Mesendoderm (in vitro differentiated cells): ENCODE measurements at regions not wholly inside any gene's neighbourhood (a gene's known extent, or its start where the extent isn't known, plus 50 kb on each side); places are given as distances from the start of the nearest gene placed in this dataset.

Source experiments
- DNase-seq: peaks from one replicate; pipeline ENCODE4 v3.0.0; 2013
- H2AK5ac ChIP-seq: 2 replicates; pipeline ENCODE4 v1.6.1; 2013; ENCODE audit warnings: low read length, inconsistent platforms
- H2BK120ac ChIP-seq: 2 replicates; pipeline ENCODE4 v1.6.1; 2013; ENCODE audit warnings: low read depth, mild to moderate bottlenecking, low read length, moderate library complexity, mixed read lengths
- H2BK15ac ChIP-seq: replicated peaks from 2 replicates; pipeline ENCODE4 v1.6.1; 2013; ENCODE audit warnings: low read depth, mild to moderate bottlenecking, moderate library complexity
- H2BK5ac ChIP-seq: 2 replicates; pipeline ENCODE4 v1.6.1; 2013; ENCODE audit warnings: low read length, inconsistent platforms
- H3K18ac ChIP-seq: 2 replicates; pipeline ENCODE4 v1.6.1; 2013; ENCODE audit warnings: mild to moderate bottlenecking, low read length, mixed read lengths
- H3K23ac ChIP-seq: one replicate; pipeline ENCODE4 v1.6.1; 2013; ENCODE audit warnings: low read length
- H3K27ac ChIP-seq: 2 replicates; pipeline ENCODE4 v1.5.1; 2013; ENCODE audit warnings: low read depth, mild to moderate bottlenecking, inconsistent platforms, low read length, moderate library complexity
- H3K27me3 ChIP-seq: 2 replicates; pipeline ENCODE4 v1.6.1; 2013; ENCODE audit warnings: low read length, control low read depth, mild to moderate bottlenecking, inconsistent platforms; ENCODE audit not compliant: insufficient read depth, poor library complexity
- H3K36me3 ChIP-seq: 2 replicates; pipeline ENCODE4 v1.6.1; 2013; ENCODE audit warnings: low read length, inconsistent platforms; ENCODE audit not compliant: control insufficient read depth, insufficient read depth
- H3K4ac ChIP-seq: one replicate; pipeline ENCODE4 v1.6.1; 2013; ENCODE audit warnings: low read depth, mild to moderate bottlenecking, low read length, moderate library complexity
- H3K4me1 ChIP-seq: 2 replicates; pipeline ENCODE4 v1.6.1; 2013; ENCODE audit warnings: low read depth, low read length, inconsistent platforms; ENCODE audit not compliant: control insufficient read depth
- H3K4me2 ChIP-seq: 2 replicates; pipeline ENCODE4 v1.6.1; 2013; ENCODE audit warnings: low read length
- H3K4me3 ChIP-seq: 2 replicates; pipeline ENCODE4 v1.5.1; 2013; ENCODE audit warnings: mild to moderate bottlenecking, low read length
- H3K56ac ChIP-seq: one replicate; pipeline ENCODE4 v1.6.1; 2013; ENCODE audit warnings: low read length
- H3K79me1 ChIP-seq: 2 replicates; pipeline ENCODE4 v1.6.1; 2013; ENCODE audit warnings: low read length, inconsistent platforms
- H3K79me2 ChIP-seq: 2 replicates; pipeline ENCODE4 v1.6.1; 2013; ENCODE audit warnings: mild to moderate bottlenecking, low read length; ENCODE audit not compliant: control insufficient read depth, insufficient read depth
- H3K9ac ChIP-seq: 2 replicates; pipeline ENCODE4 v1.6.1; 2013; ENCODE audit warnings: low read length, inconsistent platforms
- H4K5ac ChIP-seq: one replicate; pipeline ENCODE4 v1.6.1; 2013; ENCODE audit warnings: low read length
- H4K8ac ChIP-seq: one replicate; pipeline ENCODE4 v1.6.1; 2013; ENCODE audit warnings: low read depth, mild to moderate bottlenecking, control low read depth, low read length, moderate library complexity
- WGBS: extraction: QIAGEN DNeasy Blood & Tissue Kit; methylation state at CpG from one replicate; pipeline ENCODE4 v1.1.7; 2013; ENCODE audit warnings: low lambda C conversion rate, missing lambda C conversion rate; ENCODE audit not compliant: insufficient coverage; ENCODE audit errors: extremely low coverage; 5-methylcytosine and 5-hydroxymethylcytosine counted together

- Histone ChIP-seq H3K4me1 (no peaks in the 10 kb centered on the region), H3K79me2 (no peaks in the 10 kb centered on the region), H3K27ac (no peak overlapping the region), H2BK120ac (no peak overlapping the region), H2AK5ac (no peak overlapping the region), H3K4me3 (no peak overlapping the region), H2BK5ac (no peak overlapping the region), H3K4me2 (no peak overlapping the region), H4K8ac (no peak overlapping the region), H3K4ac (no peak overlapping the region), H3K23ac (no peak overlapping the region), H3K79me1 (no peaks in the 10 kb centered on the region), H2BK15ac (no peak overlapping the region), H3K27me3 (no peaks in the 10 kb centered on the region), H3K56ac (no peak overlapping the region), H3K18ac (no peak overlapping the region), H3K9ac (no peak overlapping the region), H4K5ac (no peak overlapping the region), H3K36me3 (no peaks in the 10 kb centered on the region)
- no CpG with 5 or more reads among the region's 7 CpGs for WGBS
- DNase-seq: no peak
These were observed 76.2 kb downstream of the ARL6IP4 start for GRCh38 chr12:123056709-123057108.

DNA sequence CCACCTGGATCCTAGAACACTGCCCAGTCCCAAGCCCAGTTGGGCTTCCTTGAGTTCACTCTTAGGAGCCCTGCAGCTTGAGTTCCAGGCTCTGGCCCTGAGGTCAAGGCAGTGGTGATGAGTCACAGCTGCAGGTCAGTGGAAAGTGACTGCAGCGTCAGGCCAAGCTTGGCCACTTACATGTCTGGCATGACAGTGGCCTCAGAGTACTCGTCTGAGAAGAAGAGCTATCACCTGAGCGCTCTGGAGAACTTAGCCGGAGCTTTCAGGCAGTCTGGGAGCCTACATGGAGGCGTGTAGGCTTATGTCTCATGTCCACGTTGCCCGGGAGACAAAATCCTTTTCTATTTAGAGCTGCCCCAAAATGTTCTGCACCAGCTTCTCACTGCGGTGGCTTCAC is 75.6 kb downstream of the ARL6IP4 start:
- H3K9ac ChIP-seq: no peak overlapping the region
- H3K4me3 ChIP-seq: no peak overlapping the region
- no peaks in the 10 kb centered on the region for H3K27me3 ChIP-seq
- no peak for DNase-seq
- H3K23ac ChIP-seq: no peak overlapping the region
- H3K36me3 ChIP-seq: no peaks in the 10 kb centered on the region
- no peak overlapping the region for H2BK120ac ChIP-seq
- H3K18ac ChIP-seq: no peak overlapping the region
- H3K4me1 ChIP-seq: no peaks in the 10 kb centered on the region
- H2BK5ac ChIP-seq: no peak overlapping the region
- H3K79me1 ChIP-seq: no peaks in the 10 kb centered on the region
- no peak overlapping the region for H3K4me2 ChIP-seq
- no peak overlapping the region for H3K27ac ChIP-seq
- no peak overlapping the region for H3K56ac ChIP-seq
- H2BK15ac ChIP-seq: no peak overlapping the region
- H4K5ac ChIP-seq: no peak overlapping the region
- no peaks in the 10 kb centered on the region for H3K79me2 ChIP-seq
- no peak overlapping the region for H4K8ac ChIP-seq
- no peak overlapping the region for H3K4ac ChIP-seq
- H2AK5ac ChIP-seq: no peak overlapping the region
- no CpG with 5 or more reads among the region's 8 CpGs for WGBS

- Histone ChIP-seq H4K5ac (no peak overlapping the region), H3K27ac (no peak overlapping the region), H3K36me3 (no peaks in the 10 kb centered on the region), H3K4me1 (no peaks in the 10 kb centered on the region), H3K4ac (no peak overlapping the region), H3K79me1 (no peaks in the 10 kb centered on the region), H3K27me3 (no peaks in the 10 kb centered on the region), H2BK5ac (no peak overlapping the region), H3K9ac (no peak overlapping the region), H3K23ac (no peak overlapping the region), H3K79me2 (no peaks in the 10 kb centered on the region), H2BK15ac (no peak overlapping the region), H4K8ac (no peak overlapping the region), H2AK5ac (no peak overlapping the region), H3K56ac (no peak overlapping the region), H3K4me2 (no peak overlapping the region), H3K4me3 (no peak overlapping the region), H3K18ac (no peak overlapping the region), H2BK120ac (no peak overlapping the region)
- WGBS: no CpG with 5 or more reads among the region's 8 CpGs
- no peak for DNase-seq
These were observed 74.8 kb downstream of the ARL6IP4 start for GRCh38 chr12:123055281-123055766.

DNA sequence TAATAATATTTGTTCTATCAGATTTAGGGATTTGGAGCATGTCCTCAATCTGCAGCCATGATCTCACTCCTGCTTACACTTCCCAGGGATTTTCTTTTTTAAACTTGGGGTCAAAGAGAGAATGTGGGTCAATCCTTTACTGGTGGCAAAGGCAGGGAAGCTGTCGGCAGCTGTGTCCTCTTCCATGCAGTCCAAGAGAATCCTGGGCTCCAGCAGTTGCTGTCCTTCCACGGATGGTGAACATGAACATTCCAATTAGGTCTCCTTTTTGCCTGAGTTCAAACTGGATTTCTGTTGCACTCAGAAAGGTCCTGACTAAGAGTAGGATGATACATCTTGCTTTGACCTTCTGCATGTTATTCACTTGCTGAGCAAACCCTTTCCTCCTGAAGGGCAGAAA is 73.9 kb downstream of the ARL6IP4 start:
- Histone ChIP-seq H2AK5ac (no peak overlapping the region), H3K4me1 (peaks cover 2% of the 10 kb centered on the region)
- WGBS: no CpG with 5 or more reads among the region's 2 CpGs

DNA sequence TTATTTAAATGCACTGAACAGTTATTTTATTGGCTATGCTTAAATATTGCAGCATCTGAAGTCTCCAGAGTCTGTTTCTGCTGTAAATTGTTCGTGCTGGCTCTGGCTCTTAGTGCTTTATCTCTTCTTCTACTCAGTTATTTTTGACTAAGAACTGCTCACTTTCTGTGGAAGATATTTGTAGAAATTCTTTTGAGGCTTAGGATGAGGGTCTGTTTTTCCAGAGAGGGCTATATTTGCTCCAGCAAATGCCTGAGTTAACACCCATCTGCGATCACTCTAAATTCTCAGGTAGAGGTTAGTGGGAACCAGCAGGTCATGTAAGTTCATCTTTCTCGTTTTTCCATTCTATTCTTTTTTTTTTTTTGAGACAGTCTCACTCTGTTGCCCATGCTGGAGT is 71.1 kb downstream of the ARL6IP4 start:
- H3K36me3 ChIP-seq: no peaks in the 10 kb centered on the region
- H3K56ac ChIP-seq: no peak overlapping the region
- H3K9ac ChIP-seq: no peak overlapping the region
- peaks cover 5% of the 10 kb centered on the region for H3K4me1 ChIP-seq
- no peak overlapping the region for H2AK5ac ChIP-seq
- no peak overlapping the region for H4K5ac ChIP-seq
- H3K79me1 ChIP-seq: no peaks in the 10 kb centered on the region
- H3K23ac ChIP-seq: no peak overlapping the region
- H3K27ac ChIP-seq: no peak overlapping the region
- H3K4me3 ChIP-seq: no peak overlapping the region
- no peak overlapping the region for H3K4me2 ChIP-seq
- H3K79me2 ChIP-seq: no peaks in the 10 kb centered on the region
- H2BK15ac ChIP-seq: no peak overlapping the region
- no peak overlapping the region for H4K8ac ChIP-seq
- WGBS: no CpG with 5 or more reads among the region's 3 CpGs
- no peaks in the 10 kb centered on the region for H3K27me3 ChIP-seq
- no peak overlapping the region for H2BK5ac ChIP-seq
- H3K4ac ChIP-seq: no peak overlapping the region
- DNase-seq: no peak
- no peak overlapping the region for H3K18ac ChIP-seq
- no peak overlapping the region for H2BK120ac ChIP-seq

More for the DNA sequence above, 73.9 kb downstream of the ARL6IP4 start:
- Histone ChIP-seq H4K8ac (no peak overlapping the region), H3K9ac (no peak overlapping the region), H3K27me3 (no peaks in the 10 kb centered on the region), H3K4me2 (no peak overlapping the region), H3K23ac (no peak overlapping the region), H2BK15ac (no peak overlapping the region), H2BK120ac (no peak overlapping the region), H3K56ac (no peak overlapping the region), H3K36me3 (no peaks in the 10 kb centered on the region), H3K18ac (no peak overlapping the region), H2BK5ac (no peak overlapping the region), H3K79me1 (no peaks in the 10 kb centered on the region), H3K4ac (no peak overlapping the region), H4K5ac (no peak overlapping the region), H3K27ac (no peak overlapping the region), H3K79me2 (no peaks in the 10 kb centered on the region), H3K4me3 (no peak overlapping the region)
- no peak for DNase-seq

DNA sequence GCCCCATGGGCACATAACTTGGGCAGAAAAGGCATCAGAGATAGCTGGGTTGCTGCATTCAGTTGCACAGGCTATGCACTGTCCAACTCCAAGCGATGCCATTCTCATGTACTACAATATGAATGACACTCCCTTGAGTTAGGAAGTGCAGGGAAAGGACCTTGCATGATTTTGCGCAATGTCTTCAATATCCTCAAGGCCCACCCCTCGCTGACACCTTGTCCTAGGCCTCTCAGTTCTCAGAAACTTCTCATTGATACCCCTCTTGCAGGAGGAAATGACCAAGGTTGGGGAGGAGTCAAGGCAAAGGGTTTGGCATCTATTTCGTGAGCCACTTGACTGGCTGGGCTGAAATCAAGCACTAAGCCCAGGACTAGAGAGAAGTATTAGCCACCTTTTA is 70.4 kb downstream of the ARL6IP4 start:
- Histone ChIP-seq H2BK15ac (no peak overlapping the region), H3K56ac (no peak overlapping the region), H4K5ac (no peak overlapping the region), H2BK120ac (no peak overlapping the region), H3K18ac (no peak overlapping the region), H3K79me2 (no peaks in the 10 kb centered on the region), H3K4me1 (peaks cover 5% of the 10 kb centered on the region), H3K27ac (no peak overlapping the region), H3K4ac (no peak overlapping the region), H4K8ac (no peak overlapping the region), H3K4me2 (no peak overlapping the region), H3K36me3 (no peaks in the 10 kb centered on the region), H2BK5ac (no peak overlapping the region), H3K9ac (no peak overlapping the region), H3K79me1 (no peaks in the 10 kb centered on the region), H3K23ac (no peak overlapping the region), H2AK5ac (no peak overlapping the region), H3K27me3 (no peaks in the 10 kb centered on the region), H3K4me3 (no peak overlapping the region)
- no CpG with 5 or more reads among the region's 4 CpGs for WGBS
- DNase-seq: no peak
